ENCODE measurements at regions not wholly inside any gene's neighbourhood (a gene's known extent, or its start where the extent isn't known, plus 50 kb on each side); places are given as distances from the start of the nearest gene placed in this dataset.

GRCh38 chr5:13624283-13625074 lies 320.0 kb downstream of the DNAH5 start (continued):
- TF ChIP-seq ZSCAN18 (tag by site-specific recombination; IDR thresholded peaks at IDR 0.05) (no peak), ZBTB6 (tag by site-specific recombination; IDR thresholded peaks at IDR 0.05) (no peak), ZNF157 (tag by site-specific recombination; IDR thresholded peaks at IDR 0.05) (no peak), OSR2 (tag by site-specific recombination; IDR thresholded peaks at IDR 0.05) (no peak), ZNF121 (tag by site-specific recombination; IDR thresholded peaks at IDR 0.05) (no peak), ZNF776 (tag by site-specific recombination; IDR thresholded peaks at IDR 0.05; ENCODE audit: borderline replicate concordance) (no peak), KLF9 (tag by site-specific recombination; IDR thresholded peaks at IDR 0.05; ENCODE audit: low read depth) (no peak), ZBTB44 (tag by site-specific recombination; IDR thresholded peaks at IDR 0.05) (no peak), FEZF1 (tag by site-specific recombination; IDR thresholded peaks at IDR 0.05) (no peak), ZSCAN16 (tag by site-specific recombination; IDR thresholded peaks at IDR 0.05) (no peak), ZNF398 (tag by site-specific recombination; IDR thresholded peaks at IDR 0.05) (no peak)

- no peak overlapping the region for H3K27ac ChIP-seq (ENCODE audit: extremely low read depth, low read depth, low read length)
- TF ChIP-seq ZNF266 (tag by site-specific recombination; IDR thresholded peaks at IDR 0.05; ENCODE audit: low read depth), result no peak
- TF ChIP-seq ZNF660 (tag by site-specific recombination; IDR thresholded peaks at IDR 0.05), result no peak
- TF ChIP-seq ZNF664 (tag by site-specific recombination; IDR thresholded peaks at IDR 0.05), result no peak
- TF ChIP-seq SCRT2 (tag by site-specific recombination; IDR thresholded peaks at IDR 0.05), result no peak
- no peak for TF ChIP-seq ZNF544 (tag by site-specific recombination; IDR thresholded peaks at IDR 0.05)
- TF ChIP-seq SETDB1 (IDR thresholded peaks at IDR 0.05; ENCODE audit: insufficient read length, low read length), result no peak
- no peak for TF ChIP-seq SP2 (tag by site-specific recombination; IDR thresholded peaks at IDR 0.05)
- TF ChIP-seq FEZF1 (tag by site-specific recombination; IDR thresholded peaks at IDR 0.05), result no peak
- TF ChIP-seq ZXDB (tag by site-specific recombination; IDR thresholded peaks at IDR 0.05), result no peak
- TF ChIP-seq ZFP41 (tag by site-specific recombination; IDR thresholded peaks at IDR 0.05; ENCODE audit: borderline replicate concordance), result no peak
- TF ChIP-seq ZBTB48 (tag by site-specific recombination; IDR thresholded peaks at IDR 0.05), result no peak
- TF ChIP-seq ZSCAN4 (tag by site-specific recombination; IDR thresholded peaks at IDR 0.05), result no peak
- TF ChIP-seq GFI1B (tag by site-specific recombination; IDR thresholded peaks at IDR 0.05), result no peak
- no peak for TF ChIP-seq ZBTB21 (tag by site-specific recombination; IDR thresholded peaks at IDR 0.05)
- TF ChIP-seq RBAK (tag by site-specific recombination; IDR thresholded peaks at IDR 0.05), result no peak
- TF ChIP-seq ZNF292 (tag by site-specific recombination; IDR thresholded peaks at IDR 0.05; ENCODE audit: borderline replicate concordance, low read depth), result no peak
- no peak for TF ChIP-seq SP7 (tag by site-specific recombination; IDR thresholded peaks at IDR 0.05)
- ChIA-PET POLR2A (no interaction called here), CTCF (no interaction called here)
- no peak overlapping the region for H3K4me3 ChIP-seq (ENCODE audit: low read depth, low read length)
- H3K9me3 ChIP-seq (ENCODE audit: control insufficient read depth, insufficient read depth, low read depth, low read length), result no peaks in the 10 kb centered on the region
- H3K36me3 ChIP-seq (ENCODE audit: control insufficient read depth in 2 of 2, insufficient read depth in 1 of 2, low read length in 2 of 2), result no peaks in the 10 kb centered on the region
- no peaks in the 10 kb centered on the region for H3K4me1 ChIP-seq (ENCODE audit: control insufficient read depth, insufficient read depth, low read length)
These were observed 330.9 kb downstream of the DNAH5 start for GRCh38 chr5:13613621-13614020.
